ENCODE measurements at regions not wholly inside any gene's neighbourhood (a gene's known extent, or its start where the extent isn't known, plus 50 kb on each side); places are given as distances from the start of the nearest gene placed in this dataset.

- TF ChIP-seq CTCF (IDR thresholded peaks at IDR 0.05; ENCODE audit: low read length) (no peak), EZH2 (IDR thresholded peaks at IDR 0.05; ENCODE audit: borderline replicate concordance, low read length) (no peak)
Observed at GRCh38 chr10:121362026-121362425, 236.2 kb downstream of the FGFR2 start.
